NT2/D1 (cell line): ENCODE measurements at regions not wholly inside any gene's neighbourhood (a gene's known extent, or its start where the extent isn't known, plus 50 kb on each side); places are given as distances from the start of the nearest gene placed in this dataset.

Experiments
- DNase-seq: peaks from one replicate; pipeline ENCODE4 v3.0.0-alpha.2; 2011; ENCODE audit warnings: low read depth, low spot score
- H3K27me3 ChIP-seq: 2 replicates; pipeline ENCODE4 v1.6.0; 2011; ENCODE audit warnings: mild to moderate bottlenecking; ENCODE audit not compliant: insufficient read length, insufficient read depth
- H3K36me3 ChIP-seq: 2 replicates; pipeline ENCODE4 v1.6.1; 2011; ENCODE audit warnings: mild to moderate bottlenecking, low read length, mixed read lengths; ENCODE audit not compliant: insufficient read depth, insufficient read length
- H3K4me1 ChIP-seq: 2 replicates; pipeline ENCODE4 v1.5.1; 2011; ENCODE audit not compliant: insufficient read depth, insufficient read length
- H3K4me3 ChIP-seq: 2 replicates; pipeline ENCODE4 v1.5.1; 2011; ENCODE audit warnings: low read depth; ENCODE audit not compliant: insufficient read length
- H3K9ac ChIP-seq: 2 replicates; pipeline ENCODE4 v1.6.0; 2011; ENCODE audit warnings: low read depth; ENCODE audit not compliant: insufficient read length
- H3K9me3 ChIP-seq: 2 replicates; pipeline ENCODE4 v1.5.1; 2011; ENCODE audit warnings: mild to moderate bottlenecking, low read length; ENCODE audit not compliant: insufficient read depth
- SUZ12 ChIP-seq: IDR thresholded peaks from 2 replicates; pipeline ENCODE4 v1.6.1; 2011; ENCODE audit not compliant: insufficient read length, insufficient read depth; ENCODE audit errors: extremely low read depth
- YY1 ChIP-seq: IDR thresholded peaks from 2 replicates; pipeline ENCODE4 v1.6.1; 2011; ENCODE audit not compliant: insufficient read length, insufficient read depth
- ZNF274 ChIP-seq: IDR thresholded peaks from 2 replicates; pipeline ENCODE4 v1.6.1; 2011; ENCODE audit warnings: mild to moderate bottlenecking, low read depth, low read length

- Histone ChIP-seq H3K36me3 (no peaks in the 10 kb centered on the region), H3K9ac (no peak overlapping the region), H3K27me3 (no peaks in the 10 kb centered on the region), H3K4me1 (no peaks in the 10 kb centered on the region), H3K9me3 (no peaks in the 10 kb centered on the region), H3K4me3 (no peak overlapping the region)
- DNase-seq, result no peak
- no peak for TF ChIP-seq SUZ12
- no peak for TF ChIP-seq ZNF274
- TF ChIP-seq YY1, result no peak
These were observed 360.2 kb upstream of the ZNF385D start for GRCh38 chr3:22111226-22111625.

- no peak for DNase-seq
- Histone ChIP-seq H3K4me1 (no peaks in the 10 kb centered on the region), H3K4me3 (no peak overlapping the region), H3K9ac (no peak overlapping the region), H3K27me3 (no peaks in the 10 kb centered on the region), H3K36me3 (no peaks in the 10 kb centered on the region), H3K9me3 (no peaks in the 10 kb centered on the region)
- TF ChIP-seq ZNF274, result no peak
- TF ChIP-seq SUZ12, result no peak
- no peak for TF ChIP-seq YY1
These were observed 362.4 kb upstream of the ZNF385D start for GRCh38 chr3:22113453-22113852.

- Histone ChIP-seq H3K4me3 (no peak overlapping the region), H3K36me3 (no peaks in the 10 kb centered on the region), H3K4me1 (no peaks in the 10 kb centered on the region), H3K9ac (no peak overlapping the region), H3K27me3 (no peaks in the 10 kb centered on the region), H3K9me3 (no peaks in the 10 kb centered on the region)
- TF ChIP-seq ZNF274 (no peak), YY1 (no peak), SUZ12 (no peak)
- no peak for DNase-seq
These were observed 364.6 kb upstream of the ZNF385D start for GRCh38 chr3:22115581-22115980.

GRCh38 chr3:22117091-22117490, 366.1 kb upstream of the ZNF385D start:
- Histone ChIP-seq H3K36me3 (no peaks in the 10 kb centered on the region), H3K4me1 (no peaks in the 10 kb centered on the region), H3K9me3 (no peaks in the 10 kb centered on the region), H3K9ac (no peak overlapping the region), H3K4me3 (no peak overlapping the region), H3K27me3 (no peaks in the 10 kb centered on the region)
- no peak for DNase-seq
- TF ChIP-seq YY1 (no peak), ZNF274 (no peak), SUZ12 (no peak)

- H3K36me3 ChIP-seq, result no peaks in the 10 kb centered on the region
- DNase-seq, result peak; percentile 16
- TF ChIP-seq YY1 (no peak), SUZ12 (no peak), ZNF274 (no peak)
- H3K9me3 ChIP-seq, result no peaks in the 10 kb centered on the region
- H3K27me3 ChIP-seq, result no peaks in the 10 kb centered on the region
- H3K9ac ChIP-seq, result no peak overlapping the region
- H3K4me1 ChIP-seq, result no peaks in the 10 kb centered on the region
- no peak overlapping the region for H3K4me3 ChIP-seq
These were observed 366.8 kb upstream of the ZNF385D start for GRCh38 chr3:22117751-22118346.

GRCh38 chr3:22118542-22118941, 367.5 kb upstream of the ZNF385D start:
- Histone ChIP-seq H3K4me3 (no peak overlapping the region), H3K9me3 (no peaks in the 10 kb centered on the region), H3K36me3 (no peaks in the 10 kb centered on the region), H3K4me1 (no peaks in the 10 kb centered on the region), H3K9ac (no peak overlapping the region), H3K27me3 (no peaks in the 10 kb centered on the region)
- no peak for DNase-seq
- TF ChIP-seq ZNF274, result no peak
- no peak for TF ChIP-seq YY1
- no peak for TF ChIP-seq SUZ12

- no peak for DNase-seq
- TF ChIP-seq SUZ12 (no peak), YY1 (no peak), ZNF274 (no peak)
- no peaks in the 10 kb centered on the region for H3K27me3 ChIP-seq
These were observed 370.2 kb upstream of the ZNF385D start for GRCh38 chr3:22121068-22121701.

More at GRCh38 chr3:22121068-22121701, 370.2 kb upstream of the ZNF385D start:
- Histone ChIP-seq H3K9ac (no peak overlapping the region), H3K4me3 (no peak overlapping the region), H3K9me3 (no peaks in the 10 kb centered on the region), H3K4me1 (no peaks in the 10 kb centered on the region), H3K36me3 (no peaks in the 10 kb centered on the region)
